ENCODE measurements at regions not wholly inside any gene's neighbourhood (a gene's known extent, or its start where the extent isn't known, plus 50 kb on each side); places are given as distances from the start of the nearest gene placed in this dataset.

DNA sequence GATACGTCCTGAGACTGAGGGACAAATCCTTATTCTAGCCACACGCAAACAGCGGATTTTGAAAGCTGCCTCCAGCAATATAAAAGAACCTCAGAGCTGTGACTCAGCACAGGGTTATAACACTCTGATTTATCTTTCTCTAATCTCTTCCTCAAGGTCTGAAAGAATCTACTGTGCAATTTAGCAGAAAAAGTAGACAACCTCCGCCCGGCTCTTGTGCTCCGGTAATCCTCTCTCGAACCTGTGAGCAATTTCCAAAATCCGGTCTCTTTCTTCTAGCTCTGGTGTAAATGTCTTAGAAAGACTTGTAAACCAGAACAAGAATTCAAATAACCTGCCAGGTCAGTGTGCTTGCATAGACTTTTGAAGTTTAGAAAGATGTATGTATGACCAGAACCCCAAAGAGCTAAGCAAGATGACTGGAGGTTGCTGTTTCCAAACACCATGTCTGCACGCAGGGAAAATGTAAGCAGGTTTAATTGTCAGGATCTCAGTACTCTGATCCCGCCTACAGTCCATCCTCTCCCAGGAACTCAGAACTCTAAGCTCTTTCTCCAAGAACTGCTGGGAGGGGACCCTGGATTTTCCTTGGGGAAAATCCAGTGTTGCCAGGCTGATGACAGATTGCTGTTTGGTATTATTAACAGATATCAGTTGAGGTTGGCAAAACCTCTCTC lies 338.1 kb downstream of the RFC3 start:
- no peak for TF ChIP-seq GATA2 (IDR thresholded peaks at IDR 0.05; ENCODE audit: low read depth, low read length)
- TF ChIP-seq GATA3 (IDR thresholded peaks at IDR 0.05; ENCODE audit: low read depth, low read length) = no peak

Measured in SH-SY5Y (cell line).